Hepatic stellate cell (primary cell): ENCODE measurements at regions not wholly inside any gene's neighbourhood (a gene's known extent, or its start where the extent isn't known, plus 50 kb on each side); places are given as distances from the start of the nearest gene placed in this dataset.

ENCODE experiments used
- DNase-seq: peaks from one replicate; pipeline ENCODE4 v3.0.0; 2011; ENCODE audit warnings: low spot score

DNA sequence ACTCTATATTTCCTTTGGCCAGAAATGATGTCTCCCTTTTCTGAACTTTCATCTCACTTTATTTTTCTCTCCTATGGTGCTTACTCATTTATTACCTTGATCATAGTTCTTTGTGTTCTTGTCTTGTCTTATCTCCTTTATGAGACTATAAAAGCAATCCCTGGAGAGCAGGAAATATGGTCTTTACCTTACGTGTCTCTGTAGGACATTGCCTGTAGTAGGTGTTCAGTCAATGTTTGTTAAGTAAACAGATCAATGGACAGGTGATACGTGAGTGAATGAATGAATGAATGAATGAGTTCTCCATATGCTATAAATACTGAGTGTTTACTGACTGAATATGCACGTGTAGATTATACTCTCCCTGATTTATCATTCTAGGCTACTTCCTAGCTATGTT, 193.7 kb upstream of the HMGA2 start:
- DNase-seq, result no peak

DNA sequence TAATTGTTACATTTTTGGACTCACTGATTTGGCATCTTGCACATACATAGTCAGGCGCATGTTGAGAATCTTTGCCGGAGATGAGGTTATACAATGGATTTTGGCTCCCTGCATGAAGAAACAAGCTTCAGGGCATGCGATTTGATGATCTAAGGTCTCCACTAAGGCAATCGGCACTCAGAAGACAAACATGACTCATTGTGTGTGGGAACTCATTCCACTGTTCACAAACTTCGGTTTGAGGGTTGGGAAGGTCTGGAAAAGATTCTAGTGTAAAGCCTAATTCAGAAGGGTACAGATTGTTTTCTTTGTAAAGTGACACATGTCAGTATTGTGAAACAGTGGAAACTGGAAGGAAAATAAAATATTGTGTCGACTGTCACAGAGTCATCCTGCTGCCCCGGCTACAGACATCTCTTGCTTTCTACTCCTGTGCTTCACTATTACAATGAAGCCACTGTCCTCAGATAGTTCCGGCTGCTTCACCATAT, 192.6 kb upstream of the HMGA2 start:
- DNase-seq, result peak; percentile 62

DNA sequence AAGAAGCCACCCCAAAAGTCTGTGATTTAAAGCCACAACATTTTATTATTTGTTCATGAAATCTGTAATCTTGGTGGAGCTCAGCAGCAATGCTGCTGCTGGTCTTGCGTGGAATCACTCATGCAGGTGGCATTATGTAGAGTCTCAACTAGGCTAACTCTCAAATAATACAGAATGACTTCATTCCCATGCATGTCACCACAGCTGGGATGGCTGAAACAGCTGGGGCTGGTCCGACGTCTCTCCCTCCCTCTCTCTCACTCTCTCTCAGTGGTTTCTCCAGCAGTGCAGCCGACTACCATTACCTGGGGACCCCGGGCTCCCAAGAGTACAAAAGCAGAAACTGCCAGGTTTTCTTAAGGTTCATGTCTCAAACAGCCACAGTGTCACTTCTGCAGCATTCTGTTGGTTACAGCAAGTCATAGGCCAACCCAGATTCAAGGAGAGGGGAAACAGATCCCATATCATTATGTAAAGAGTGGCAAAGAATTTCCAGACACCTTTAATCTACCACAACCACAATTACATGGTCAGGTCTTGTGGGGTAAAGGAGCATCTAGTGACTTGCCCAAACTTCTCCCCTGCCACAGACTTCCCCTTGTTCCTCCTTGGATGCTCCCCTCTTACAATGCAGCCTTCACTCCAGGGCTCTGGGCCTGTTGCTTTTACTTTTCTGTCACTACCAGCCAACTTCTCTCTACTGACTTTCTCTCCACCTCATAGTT, 192.0 kb upstream of the HMGA2 start:
- DNase-seq, result no peak

DNA sequence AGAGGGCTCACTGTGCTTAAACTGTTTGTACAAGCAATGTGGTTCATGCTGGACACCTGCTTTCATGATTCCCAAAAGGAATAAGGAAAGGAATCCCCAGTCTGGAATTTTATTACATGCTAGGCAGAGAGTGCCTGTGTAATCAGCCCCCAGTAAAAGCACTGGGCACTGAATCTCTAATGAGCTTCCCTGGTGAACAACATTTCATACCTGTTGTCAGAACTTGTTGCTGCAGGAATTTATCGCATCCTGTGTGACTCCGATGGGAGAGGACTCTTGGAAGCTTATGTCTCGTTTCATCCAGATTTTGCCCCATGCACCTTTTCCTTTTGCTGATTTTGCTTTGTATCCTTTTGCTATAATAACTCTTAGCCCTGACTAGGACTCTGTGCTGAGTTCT, 190.2 kb upstream of the HMGA2 start:
- no peak for DNase-seq

DNA sequence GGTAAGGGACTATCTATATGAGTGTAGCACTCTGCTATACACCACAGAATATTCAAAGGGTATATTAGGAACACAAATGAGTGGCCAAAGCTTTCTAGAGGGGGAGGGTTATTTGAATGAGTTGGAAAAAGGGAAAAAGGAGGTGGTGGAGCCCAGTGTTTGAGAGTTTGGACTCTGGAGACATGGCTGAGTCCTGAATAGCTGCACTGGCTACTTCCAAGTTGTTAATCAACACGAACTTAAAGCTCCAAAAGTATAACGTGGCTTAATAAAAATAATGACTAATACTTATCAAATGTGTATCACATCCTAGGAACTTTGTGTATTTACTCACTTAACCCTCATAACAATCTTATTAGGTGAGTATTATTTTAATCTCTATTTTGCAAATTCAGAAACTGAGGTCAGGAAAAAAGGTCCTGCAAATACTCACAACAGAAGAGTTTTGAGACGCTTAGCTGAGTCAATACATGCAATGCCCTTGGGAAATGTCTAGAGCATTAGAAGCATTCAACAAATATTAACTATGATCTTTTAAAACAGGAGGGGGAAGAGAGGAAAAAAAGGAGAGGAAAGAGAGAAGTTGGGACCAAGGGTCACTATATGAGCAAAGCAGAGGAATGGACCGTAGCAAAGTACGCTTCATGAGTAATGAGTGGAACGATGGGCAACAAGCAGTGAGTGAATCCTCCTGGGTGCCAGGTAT, 189.5 kb upstream of the HMGA2 start:
- DNase-seq, result peak; percentile 17

DNA sequence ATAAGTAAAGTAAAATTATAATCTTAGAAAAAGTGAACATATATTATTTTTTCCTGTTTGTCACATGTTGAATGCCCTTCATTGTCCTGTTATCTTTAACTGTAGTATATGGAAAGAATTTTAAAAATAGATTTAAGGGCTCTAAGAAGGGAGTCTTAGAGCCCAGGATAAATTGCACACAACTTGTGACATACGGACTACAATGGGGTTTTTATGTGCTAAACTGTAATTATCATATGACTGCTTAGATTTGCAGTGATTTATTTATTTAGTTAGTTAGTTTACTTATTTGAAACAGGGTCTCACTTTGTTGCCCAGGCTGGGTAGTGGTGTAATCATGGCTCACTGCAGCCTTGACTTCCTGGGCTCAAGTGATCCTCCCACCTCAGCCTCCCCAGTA, 187.8 kb upstream of the HMGA2 start:
- no peak for DNase-seq

DNA sequence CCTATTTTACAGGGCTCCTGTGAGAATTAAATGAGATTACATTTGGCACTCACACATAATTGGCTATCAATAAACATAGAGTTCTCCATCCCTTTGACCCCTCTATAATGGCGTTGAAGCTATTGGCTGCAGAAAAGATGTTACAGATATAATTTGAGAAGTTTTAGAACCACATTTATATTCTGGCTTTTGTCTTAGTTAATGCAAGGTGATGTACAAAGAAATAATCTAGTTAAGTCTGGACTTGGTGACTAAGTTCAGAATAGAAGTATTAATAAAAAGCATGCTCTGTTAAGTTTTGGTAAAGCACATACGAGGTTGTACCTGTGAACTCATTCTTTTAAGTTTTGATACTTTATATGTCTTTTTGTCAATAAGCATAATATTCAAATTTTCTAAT, 187.1 kb upstream of the HMGA2 start:
- DNase-seq, result no peak

DNA sequence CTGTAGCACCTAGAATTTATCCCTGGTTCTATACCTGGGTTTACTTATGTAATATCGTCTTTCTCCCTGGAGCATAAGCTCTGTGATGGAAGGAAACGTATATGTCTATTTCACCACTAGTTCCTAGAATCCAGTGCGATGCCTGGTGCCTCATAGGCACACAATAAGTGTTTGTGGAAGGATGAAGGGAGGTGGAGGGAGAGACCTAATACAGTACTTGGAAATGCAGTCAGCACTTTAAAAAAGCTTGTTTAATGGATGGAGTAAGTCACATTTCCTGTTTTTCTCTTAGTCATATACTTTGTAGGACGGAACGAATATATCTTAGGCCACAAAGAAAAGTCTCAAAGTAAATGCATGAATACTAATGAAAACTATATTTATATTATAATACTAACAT, 186.5 kb upstream of the HMGA2 start:
- no peak for DNase-seq

DNA sequence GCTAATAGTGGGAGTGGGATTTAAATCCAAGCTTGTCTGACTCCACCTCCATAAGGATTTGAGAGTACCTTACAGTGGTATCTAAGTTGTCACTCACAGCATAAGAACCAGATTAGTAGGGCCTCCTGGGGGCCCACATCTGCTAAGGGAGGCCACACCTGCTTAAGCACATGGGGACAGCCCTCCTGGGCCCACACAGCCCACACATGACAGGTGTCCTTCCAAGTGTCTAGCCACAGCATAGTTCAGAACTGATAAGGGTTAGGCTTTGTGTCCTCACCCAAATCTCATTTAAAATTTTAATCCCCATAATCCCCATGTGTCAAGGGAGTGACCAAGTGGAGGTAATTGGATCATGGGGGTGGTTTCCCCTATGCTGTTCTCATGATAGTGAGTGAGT, 186.0 kb upstream of the HMGA2 start:
- no peak for DNase-seq

DNA sequence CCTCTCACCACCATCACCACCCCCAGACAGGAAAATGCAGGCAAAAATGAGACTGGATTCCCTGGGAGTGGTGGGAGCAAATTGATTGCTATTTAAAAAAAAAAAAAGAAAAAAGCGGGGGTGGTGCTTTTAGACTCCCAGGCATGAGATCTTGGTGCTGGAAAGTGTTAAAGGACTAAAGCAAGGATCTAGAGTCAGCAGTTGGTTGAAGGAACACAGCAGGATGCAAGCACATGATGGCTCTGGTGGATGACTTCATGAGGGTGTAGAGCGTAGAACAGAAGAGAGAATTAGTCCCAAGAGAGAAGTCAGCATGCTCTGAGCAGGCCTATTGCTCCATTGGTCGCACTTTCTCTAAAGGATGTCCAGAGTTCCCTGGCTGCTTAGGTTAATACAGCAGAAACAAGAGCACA, 183.8 kb upstream of the HMGA2 start:
- DNase-seq, result no peak

DNA sequence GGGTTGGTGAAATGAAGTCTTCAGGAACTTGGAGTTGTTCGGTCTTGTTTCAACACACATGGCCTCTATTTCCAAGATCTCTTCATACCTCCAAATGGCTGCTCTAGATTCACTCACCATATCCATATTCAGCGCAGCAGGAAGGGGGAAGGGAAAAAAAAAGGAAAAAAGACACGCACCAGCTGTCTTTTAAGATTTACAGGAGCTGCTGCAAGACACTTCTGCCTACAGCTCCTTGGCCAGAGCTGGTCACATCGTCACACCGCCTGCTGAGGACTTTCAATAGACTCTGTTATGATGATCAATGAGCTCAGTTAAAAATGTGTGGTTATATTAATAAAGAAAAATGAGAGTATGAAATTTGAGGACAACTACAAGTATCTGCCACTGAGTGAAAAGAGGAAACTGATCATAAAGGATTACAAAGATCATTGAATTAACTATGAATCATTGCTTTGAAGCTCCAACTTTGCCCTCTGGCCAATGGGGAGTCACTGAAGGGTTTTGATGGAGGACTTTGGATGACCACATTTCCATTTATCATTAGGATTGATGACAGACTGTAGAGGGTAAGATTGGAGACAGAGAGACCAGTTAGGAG, 182.1 kb upstream of the HMGA2 start:
- no peak for DNase-seq

DNA sequence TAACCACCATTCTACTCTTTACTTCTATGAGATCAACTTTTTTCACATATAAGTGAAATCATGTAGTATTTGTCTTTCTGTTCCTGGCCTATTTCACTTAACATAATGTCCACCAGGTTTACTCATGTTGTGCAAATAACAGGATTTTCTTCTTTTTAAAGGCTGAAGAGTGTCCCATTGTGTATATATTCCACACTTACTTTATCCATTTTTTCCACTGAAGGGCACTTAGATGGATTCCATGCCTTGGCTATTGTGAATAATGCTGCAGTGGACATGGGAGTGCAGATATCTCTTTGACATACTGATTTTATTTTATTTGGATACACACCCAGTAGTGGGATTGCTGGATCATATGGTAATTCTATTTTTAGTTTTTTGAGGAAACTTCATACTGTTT, 181.1 kb upstream of the HMGA2 start:
- DNase-seq, result no peak

DNA sequence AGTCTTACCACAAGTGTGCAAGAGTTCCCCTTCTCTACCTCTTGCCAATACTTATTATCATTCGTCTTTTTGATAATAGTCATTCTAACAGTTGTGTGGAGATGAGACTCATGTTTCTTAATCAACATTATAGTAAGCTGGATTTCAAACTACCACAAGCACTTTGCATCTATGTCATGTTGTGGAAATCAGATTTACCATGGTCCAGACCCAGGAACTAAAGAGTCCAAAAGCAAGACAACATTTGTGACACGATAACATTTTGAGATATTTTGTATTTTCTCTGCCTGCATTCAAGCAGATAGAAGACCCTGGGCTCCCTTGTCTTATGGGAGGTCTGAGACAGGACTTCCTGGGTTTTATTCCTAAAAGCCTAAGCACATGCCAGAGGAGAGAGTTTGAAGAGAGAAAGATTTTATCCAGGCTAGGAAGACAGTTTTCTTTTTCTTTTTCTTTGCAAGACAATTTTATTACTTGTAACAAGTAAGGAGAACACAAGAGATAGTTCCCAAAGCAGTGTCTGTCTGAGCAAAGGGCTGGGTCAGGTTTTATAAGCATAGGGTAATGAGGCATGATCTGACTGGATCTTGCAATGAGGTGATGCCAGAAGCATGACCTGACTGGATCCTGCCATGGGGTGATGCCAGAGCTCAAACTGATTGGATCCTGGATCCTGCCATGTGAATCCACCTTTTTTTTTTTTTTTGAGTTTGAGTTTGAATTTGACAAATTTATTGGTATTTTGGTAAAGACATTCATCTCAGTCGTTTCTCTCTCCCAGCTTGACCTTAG, 180.5 kb upstream of the HMGA2 start:
- DNase-seq, result no peak

DNA sequence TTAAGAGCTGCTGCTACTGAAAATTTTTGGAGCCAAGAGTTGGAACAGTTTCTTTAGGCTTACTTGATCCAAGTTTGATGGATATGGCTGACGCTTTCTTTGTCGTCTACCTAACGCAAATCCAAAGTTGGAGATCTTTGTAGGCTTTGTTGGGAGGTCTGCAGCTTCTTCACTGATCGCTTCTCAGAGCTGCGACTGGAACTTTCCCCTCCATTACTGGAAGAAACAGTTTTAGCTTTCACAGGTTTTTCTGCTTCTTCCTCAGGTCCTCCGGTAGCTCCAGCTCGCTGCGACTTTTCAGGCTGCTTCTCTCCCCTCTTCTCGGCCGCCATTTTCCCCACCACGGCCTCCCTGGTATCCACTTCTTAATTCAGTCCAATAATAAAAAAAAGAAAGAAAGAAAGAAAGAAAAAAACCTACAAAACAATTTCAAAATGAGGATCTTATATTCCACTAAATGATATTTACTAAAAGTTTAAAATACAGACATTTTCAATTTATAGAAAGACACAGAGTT, 178.1 kb upstream of the HMGA2 start:
- DNase-seq, result no peak

DNA sequence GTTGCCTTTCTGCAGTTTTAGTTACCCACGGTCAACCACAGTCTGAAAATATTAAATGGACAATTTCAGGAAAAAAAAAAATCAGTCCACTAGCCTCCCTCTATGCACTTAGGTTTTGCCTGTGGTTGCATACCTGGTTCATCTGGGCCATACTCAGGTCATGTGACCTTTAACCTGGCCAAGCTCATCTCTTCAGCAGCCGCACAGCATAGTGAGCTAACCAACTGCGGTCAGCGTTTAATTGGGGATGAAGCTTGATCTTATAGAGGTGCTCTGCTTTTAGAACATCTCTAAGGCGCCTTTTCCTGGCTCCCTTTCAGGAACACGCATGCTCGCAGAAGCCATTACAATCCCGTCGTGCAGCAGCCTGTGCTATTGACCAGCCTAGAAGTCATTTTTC, 177.2 kb upstream of the HMGA2 start:
- no peak for DNase-seq

DNA sequence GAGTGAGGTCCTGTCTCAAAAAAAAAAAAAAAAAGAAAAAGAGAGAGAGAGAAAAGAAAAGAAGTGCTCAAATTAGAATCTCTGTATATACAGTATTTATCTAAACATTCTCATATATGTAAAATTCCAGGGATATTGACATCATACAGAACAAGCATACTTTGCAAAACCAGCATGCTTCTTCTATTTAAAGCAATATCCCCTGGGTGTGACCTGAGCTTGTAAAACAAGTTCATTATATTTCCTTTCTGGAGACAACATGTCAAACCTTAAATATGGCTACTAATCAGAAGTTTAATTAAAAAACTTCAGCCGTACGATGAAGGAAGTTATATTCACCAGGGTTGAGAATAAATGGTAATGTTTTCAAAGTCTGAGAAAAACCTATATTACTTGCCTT, 175.8 kb upstream of the HMGA2 start:
- no peak for DNase-seq

DNA sequence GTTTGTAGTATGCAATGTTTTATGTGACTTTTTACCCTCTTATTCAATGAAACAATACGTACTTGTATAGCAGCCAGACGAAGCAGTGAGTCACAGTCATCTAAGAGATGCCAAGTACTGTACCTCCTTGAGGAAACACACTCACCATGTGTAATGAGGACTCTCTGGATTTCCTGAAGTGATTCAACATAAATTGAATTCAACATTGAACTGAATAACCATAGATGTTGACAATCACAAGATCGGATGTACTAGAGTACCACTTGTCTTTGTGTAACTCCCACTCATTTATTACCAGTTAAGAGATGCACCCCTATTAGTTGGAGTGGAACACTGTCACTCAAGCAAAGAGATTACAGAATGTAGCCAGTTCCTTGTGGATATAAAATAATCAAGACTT, 175.2 kb upstream of the HMGA2 start:
- peak; percentile 55 for DNase-seq

DNA sequence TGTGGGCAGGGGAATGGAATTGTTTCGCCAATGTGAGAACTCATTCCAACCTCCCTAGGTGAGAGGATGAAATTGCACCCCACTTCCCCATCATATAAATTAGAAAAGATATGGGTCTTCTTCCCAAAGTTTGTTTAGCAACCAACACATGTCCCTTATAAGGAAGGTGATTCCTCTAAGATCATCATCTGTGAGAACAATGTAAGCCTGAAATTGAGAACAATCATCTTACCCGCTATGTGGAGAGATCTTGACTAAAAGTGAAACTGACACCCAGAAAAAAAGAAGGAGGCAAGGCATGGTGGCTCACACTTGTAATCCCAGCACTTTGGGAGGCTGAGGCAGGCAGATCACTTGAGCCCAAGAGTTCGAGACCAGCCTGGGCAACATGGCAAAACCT, 173.2 kb upstream of the HMGA2 start:
- no peak for DNase-seq

DNA sequence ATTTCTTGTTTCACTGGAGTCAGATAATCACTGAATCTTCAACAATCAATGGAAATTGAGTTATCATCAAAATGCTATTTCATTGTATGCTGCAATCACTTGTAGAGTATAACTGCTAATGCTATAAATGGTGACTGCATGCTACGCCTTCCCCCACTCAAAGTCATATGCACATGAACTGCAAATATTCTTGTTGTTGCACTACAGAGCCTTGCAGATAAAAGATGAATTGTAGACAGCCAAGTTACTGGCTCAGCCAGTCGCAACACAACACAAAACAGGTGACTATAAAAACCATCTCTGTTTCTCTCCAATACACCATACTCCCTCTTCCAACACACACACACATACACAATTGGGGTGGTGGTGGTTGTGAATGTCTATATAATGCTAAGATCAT, 171.0 kb upstream of the HMGA2 start:
- DNase-seq, result no peak

DNA sequence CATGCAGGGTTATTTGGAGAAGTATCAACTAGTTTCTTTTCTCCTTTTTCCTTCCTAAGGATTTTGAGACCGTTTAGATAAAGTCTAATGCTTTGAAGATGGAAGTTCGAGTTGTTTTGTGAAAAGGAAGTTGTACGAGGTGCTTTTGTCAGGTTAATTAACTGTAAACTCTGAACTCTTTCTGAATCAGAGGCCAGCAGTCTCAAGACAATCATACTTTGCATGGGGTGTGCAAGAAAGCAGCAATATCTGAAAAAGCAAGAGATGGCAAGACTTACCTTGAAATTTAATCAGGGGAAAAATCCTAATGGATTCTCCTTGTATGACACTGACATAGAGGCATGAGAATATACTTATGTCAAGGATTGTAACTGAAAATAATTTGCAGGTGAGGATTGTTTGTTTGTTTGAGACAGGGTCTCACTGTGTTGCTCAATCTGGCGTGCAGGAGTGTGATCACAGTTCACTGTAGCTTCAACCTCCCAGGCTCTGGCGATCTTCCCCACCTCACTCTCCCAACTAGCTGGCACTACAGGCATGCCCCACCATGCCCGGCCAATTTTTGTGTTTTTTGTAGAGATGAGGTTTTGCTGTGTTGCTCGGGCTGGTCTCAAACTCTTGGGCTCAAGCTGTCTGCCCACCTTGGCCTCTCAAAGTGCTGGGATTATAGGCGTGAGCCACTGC, 170.2 kb upstream of the HMGA2 start:
- DNase-seq, result no peak

DNA sequence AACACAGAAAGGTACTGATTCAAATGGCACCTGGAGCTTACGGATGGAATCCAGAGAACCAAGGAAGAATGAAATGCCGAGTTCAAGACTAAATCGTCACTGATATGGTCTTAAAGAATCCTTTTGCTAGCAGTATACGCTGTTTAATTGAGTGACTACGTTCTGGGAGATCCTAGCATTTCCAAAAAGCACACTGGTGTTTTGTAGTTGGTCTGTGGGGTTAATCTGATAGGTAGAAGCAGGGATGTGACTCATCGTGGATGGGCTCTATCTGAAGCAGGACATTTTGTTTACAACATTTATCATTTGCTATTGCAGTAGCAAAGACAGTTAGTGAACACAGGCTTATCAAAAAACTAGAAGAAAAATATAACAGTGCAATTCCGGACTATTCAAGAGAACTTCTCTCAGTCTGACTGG, 169.2 kb upstream of the HMGA2 start:
- no peak for DNase-seq
